IPS DF 4.7 (cell line): ENCODE measurements at regions not wholly inside any gene's neighbourhood (a gene's known extent, or its start where the extent isn't known, plus 50 kb on each side); places are given as distances from the start of the nearest gene placed in this dataset.
"Not testable (repeated sequence)": the region's sequence is repeated elsewhere in the genome, so short reads cannot be mapped to it uniquely, and the experiment has no call there.

Experiments
- DNase-seq: peaks from one replicate; pipeline ENCODE4 v3.0.0-alpha.2; 2013; ENCODE audit warnings: low spot score; ENCODE audit errors: extremely low read depth

DNA sequence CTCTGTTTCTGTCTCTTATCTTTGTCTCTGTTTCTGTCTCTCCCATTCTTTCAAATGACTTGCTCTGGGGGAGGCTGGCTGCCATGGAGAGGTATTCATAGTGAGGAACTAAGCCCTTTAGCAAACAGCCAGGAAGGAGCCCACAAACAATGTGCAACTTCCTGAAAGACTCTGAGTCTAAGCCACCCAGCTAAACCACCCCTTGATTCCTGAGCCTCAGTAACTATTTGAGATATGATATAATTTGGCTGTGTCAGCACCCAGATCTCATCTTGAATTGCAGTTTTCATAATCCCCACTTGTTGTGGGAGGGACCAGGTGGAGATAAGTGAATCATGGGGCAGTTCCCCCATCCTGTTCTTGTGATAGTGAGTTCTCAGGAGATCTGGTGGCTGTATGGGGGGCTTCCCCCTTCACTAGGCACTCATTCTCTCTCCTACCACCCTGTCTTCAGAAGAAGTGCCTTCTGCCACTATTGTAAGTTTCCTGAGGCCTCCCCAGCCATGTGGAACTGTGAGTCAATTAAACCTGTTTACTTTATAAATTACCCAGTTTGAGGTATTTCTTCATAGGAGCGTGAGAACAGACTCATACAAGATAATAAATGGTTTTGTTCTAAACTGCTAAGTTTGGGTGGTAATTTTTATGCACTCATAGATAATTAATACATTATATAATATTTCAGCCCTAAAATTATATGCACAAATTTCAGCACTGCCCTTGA is 121.2 kb upstream of the FOXP2 start:
- no peak for DNase-seq

DNA sequence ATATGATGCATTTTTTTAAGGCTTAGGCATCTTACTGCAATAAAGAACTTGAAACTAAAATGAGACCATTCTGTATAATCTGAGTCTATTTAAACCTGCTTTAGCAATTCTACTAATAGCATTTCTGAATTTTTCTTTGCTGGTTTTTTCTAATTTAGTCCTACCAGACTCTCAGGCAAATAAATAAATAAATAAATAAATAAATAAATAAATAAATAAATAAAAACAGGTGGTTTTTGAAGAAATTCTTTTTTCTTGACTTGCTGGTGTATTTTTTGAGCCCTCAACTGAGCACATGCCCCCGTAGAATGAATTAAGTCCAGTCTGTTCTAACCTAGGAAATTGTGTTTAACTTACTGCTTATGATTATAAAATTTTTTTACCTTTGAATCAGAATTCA is 134.7 kb upstream of the FOXP2 start:
- DNase-seq: no peak

DNA sequence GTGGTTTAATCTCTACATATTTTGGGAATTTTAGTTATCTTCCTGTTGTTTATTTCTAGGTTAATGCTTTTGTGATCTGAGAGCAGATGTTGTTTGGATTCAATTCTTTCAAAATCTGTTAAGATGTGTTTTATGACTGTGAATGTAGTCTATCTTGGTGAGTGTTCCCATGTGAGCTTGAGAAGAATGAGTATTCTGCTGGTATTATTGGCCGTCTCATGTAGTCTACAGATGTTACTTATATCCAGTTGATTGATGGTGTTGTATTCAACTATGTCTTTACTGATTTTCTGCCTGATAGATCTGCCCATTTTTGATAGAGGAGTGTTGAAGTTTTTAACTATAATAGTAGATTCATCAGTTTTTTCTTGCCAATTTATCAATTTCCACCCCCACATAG is 141.4 kb upstream of the FOXP2 start:
- DNase-seq: no peak

DNA sequence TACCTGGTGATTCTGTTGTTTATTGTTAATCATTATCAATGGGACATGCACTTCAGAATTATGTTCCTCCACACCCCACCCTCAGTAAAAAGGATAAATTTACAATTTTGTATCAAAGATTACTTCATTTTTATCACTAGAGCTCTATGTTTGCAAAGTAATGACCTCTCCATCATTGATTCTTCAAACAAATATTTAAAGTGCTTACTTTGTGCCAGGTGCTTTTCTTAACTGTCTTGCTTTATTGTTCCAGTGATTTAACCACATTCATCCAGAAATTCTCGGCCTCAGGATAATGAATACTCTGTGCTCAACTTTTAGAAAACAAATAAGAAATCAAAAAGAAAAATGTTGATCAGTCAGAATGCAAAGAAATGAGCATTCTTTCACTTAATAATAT is 144.9 kb upstream of the FOXP2 start:
- no peak for DNase-seq

DNA sequence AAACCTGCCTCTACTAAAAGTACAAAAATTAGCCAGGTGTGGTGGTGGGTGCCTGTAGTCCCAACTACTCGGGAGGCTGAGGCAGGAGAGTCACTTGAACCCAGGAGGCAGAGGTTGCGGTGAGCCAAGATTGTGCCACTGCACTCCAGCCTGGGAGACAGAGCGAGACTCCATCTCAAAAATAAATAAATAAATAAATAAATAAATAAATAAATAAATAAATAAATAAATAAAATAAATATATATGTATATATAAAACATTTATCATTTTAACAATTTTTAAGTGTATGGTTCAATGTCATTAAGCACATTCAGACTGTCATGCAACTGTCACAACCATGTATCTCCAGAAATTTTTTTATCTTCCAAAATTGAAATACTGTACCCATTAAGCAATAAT is 147.1 kb upstream of the FOXP2 start:
- DNase-seq: not testable (repeated sequence)

DNA sequence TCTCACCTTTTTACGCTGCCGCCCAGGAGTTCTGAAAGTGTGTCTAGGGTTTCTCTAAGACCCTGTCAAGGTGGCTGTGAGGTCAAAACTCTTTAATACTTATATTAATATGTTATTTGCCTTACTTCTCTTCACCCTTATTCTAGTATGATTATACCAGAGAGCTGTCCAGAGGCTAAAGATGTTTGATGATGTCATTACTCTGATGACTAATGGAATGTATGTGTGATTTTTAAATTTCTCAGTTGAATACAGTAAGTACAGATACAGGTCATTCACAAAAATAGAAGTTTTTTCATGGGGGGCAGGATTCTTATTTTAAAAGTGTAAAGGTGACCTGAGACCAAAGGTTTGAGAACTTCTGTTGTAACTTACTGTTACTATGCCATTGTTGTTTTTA is 150.6 kb upstream of the FOXP2 start:
- no peak for DNase-seq

DNA sequence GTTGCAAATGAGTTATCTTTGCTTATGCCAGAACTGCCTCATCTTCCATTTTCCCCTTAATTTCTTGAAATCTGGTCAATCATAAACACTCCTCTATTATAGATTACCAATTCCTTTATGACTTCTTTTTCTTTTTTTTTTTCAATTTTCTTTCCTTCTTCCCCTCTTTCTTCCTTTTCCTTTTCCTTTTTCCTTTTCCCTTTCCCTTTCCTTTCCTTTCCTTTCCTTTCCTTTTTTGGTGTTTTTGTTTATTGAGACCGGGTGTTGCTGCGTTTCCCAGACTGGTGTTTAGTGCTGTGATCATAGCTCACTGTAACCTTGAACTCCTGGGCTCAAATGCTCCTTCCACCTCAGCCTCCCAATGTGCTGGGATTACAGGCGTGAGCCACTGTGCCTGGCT is 151.4 kb upstream of the FOXP2 start:
- DNase-seq: no peak

DNA sequence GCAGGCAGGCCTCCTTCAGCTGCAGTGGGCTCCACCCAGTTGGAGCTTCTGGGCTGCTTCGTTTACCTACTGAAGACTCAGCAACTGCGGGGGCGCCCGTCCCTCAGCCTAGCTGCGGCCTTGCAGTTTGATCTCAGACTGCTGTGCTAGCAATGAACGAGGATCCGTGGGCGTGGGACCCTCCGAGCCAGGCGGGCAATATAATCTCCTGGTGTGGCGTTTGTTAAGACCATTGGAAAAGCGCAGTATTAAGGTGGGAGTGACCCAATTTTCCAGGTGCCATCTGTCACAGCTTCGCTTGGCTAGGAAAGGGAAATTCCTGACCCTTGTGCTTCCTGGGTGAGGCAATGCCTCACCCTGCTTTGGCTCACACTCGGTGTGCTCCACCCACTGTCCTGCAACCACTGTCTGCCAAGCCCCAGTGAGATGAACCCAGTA is 159.2 kb upstream of the FOXP2 start:
- no peak for DNase-seq

DNA sequence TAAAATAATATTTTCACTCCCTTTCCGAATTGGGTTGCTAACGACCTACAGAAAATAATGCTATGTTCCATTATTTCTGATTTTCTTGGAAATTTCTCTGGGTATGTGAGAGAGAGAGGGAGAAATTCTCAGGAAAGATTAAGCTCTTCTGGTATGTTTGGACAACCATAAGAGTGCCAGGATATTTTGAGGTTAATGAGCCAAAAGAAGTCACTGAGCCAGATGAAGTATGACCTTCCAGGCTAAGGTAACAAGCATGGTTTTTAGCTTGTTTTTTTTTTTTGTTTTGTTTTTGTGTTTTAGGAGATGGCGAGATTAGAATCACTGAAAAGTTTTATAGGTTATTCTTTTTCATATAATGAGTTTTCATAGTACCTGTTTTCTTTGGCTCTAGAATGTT is 171.0 kb upstream of the FOXP2 start:
- no peak for DNase-seq

DNA sequence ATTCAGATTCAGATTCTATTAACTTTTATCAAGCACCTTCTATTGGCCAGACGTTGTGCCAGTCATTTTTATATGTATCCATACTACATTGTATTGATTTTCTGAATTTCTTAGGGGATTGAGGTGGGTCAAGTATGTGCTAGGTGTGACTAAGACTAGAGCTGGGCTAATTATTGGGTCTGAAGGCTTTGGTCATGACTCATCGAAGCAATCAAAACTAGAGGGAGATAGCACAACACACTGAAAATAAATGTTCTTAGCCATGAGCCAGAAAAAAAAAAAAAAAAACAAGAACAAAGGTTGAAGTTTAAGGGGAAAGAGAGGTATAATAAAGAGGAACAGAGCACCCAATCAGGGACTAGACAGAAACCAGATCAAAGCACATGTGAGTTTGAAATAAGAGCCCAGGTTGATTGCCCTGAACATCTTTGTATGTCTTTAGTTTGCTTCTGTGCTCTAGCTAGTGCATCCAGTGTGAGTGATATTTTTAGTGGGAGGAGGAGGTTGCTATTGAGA is 171.6 kb upstream of the FOXP2 start:
- DNase-seq: no peak

DNA sequence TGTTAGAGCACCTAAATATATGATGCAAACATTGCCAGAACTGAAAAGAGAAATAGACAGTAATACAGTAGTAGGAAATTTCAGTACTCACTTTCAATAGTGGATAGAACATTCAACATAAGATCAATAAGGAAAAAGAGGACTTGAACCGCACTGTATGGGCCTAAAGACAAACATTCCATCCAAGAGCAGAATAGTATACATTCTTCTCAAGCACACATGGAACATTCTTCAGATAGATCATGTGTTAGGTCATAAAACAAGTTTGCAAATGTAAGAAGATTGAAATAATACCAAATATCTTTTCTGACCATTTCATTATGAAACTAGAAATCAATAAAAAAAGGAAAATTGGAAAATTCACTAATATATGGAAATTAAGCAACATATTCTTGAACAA is 185.4 kb upstream of the FOXP2 start:
- DNase-seq: no peak

DNA sequence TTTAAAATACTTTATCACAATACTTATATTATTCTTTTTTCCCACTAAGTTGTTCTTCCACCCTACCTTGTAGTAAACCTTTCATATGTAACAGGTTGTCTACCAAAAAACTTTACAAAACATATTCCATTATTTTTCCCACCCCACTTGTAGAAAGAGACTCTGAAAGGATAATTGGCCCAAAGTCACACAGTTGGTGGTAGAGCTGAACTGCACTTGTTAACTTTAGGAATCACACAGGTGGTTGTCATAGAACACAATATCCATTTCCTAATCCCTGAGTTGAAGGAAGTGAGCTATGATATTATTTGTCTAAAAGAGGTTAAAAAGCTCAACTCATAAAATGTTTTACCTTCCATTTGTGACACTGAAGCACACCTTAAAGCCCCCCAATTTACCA is 188.8 kb upstream of the FOXP2 start:
- DNase-seq: no peak

DNA sequence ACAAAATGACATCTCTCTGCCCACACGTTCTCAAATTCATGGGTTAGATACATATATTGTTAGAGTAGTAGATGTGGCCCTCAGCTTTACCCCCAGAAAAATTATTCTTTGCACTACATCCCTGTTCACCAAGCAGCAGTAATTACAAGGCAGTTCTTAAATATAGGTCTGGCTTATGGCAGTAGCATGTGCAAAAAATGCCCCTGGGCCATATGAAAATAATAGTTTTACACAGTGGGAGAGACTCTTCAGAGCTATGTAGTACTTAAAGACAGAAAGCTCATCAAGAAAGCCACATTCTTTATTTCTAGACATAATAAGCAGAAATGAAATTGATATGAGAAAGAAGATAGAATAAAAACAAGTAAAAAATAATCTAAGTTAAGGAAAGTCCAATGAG is 196.3 kb upstream of the FOXP2 start:
- DNase-seq: no peak

DNA sequence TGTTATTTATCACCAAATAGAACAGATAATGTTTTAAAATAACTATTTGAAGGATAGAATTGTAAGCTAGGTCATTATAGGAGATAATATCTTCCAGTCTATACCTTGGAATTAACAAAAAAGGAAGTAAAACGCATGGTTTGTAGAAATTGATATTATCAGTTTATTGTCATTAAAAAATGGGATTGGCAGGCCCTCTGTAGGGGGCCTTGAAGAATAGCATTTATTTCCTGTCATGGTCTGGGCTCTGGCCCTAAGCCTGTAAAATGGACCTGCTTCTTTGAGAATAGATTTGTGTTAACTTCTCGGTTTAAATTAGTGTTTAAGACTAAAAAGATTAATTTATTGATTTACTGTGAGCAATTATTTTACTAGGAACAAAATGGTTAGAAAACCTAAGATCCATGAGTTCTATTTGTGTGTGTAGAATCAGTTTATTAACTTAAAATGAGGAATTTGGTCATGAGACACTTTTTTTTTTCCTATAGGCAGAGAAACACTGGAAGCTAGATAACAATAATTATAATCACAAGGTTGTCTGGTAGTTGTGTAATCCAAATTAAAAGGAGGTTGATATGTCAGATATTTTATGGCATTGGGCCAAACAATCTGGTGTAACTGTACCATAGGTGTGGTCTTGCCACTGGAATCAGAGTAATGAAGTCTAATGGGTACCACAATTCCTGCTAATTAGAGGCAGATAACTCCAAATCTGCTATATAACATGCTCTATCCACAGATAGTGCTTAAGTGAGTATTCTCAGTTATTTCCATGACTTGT is 197.4 kb upstream of the FOXP2 start:
- DNase-seq: no peak

DNA sequence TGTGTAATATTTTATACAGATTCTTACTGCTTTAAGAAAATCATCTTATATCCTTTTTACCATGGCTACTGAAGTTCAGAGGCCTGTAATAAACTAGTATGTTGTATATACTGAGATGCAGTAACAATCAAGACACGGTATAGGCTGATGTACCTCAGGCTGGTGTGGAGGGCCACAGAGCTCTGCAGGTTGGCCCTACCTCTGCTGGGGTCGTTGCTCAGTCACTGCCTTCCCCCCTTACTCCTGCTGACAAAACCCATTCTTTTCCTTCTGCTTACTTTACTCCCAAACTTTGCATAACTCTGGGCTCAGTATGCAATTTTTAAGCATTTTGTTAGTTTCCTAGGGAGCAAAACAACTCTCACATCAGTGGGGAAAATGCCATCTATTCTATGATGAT is 200.1 kb upstream of the FOXP2 start:
- DNase-seq: no peak

DNA sequence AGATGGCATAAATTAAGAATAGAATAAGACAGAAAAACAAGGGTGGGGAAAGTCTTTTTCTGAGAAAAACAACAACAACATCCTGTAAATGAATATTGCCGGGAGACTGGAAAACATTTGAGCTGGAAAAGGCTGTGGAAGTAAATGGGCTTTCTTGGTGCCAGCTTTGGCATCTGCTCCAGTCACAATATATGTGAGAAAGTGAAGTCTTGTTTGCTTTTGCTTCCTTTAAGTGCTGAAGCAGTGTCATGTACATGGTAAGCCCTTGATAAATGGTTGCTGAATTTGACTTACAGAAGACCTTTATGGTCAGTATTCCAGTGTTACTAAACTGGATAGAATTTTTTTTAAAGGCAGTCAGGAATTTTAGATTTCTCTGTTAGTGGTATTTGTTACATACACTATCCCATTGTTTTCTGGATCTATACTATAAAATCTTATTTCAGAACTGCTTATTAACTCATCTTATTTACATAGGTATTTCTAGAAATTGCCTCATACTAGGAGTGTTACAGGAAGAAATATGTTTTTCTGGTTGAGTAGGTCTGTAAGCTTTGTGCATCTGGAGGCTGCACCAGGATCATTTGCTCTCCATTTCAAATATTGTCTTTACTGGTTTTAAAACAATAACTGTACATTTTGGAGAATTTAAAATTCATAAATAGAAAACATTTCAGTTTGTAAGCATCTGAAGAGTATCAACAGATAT is 201.7 kb upstream of the FOXP2 start:
- no peak for DNase-seq

DNA sequence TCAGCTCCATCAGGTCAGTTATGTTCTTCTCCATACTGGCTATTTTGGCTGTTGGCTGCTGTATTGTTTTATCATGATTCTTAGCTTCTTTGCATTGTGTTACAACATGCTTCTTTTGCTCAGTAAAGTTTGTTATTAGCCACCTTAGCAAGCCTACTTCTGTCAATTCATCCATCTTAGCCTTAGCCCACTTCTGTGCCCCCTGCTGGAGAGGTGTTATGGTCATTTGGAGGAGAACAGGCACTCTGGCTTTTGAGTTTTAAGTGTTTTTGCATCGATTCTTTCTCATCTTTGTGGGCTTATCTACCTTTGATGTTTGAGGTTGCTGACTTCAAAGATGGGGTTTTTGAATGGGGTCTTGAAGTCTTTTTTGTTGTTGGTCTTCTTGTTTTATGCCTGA is 204.6 kb upstream of the FOXP2 start:
- DNase-seq: no peak

DNA sequence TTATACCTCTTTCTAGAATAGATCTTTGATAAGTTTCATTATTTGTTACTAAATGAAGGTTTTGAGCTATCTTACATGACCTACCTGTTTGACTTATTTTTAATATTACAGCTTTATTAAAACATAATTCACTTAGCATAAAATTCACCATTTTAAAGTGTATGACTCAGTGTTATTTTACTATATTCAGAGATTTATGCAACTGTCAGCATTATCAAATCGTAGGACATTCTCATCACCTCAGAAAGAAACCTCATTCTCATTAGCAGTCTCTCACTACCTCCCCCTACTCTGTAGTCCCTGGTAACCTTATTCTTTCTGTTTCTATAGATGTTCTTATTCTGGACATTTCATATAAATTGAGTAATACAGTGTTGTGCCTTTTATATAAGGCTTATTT is 207.9 kb upstream of the FOXP2 start:
- DNase-seq: no peak

DNA sequence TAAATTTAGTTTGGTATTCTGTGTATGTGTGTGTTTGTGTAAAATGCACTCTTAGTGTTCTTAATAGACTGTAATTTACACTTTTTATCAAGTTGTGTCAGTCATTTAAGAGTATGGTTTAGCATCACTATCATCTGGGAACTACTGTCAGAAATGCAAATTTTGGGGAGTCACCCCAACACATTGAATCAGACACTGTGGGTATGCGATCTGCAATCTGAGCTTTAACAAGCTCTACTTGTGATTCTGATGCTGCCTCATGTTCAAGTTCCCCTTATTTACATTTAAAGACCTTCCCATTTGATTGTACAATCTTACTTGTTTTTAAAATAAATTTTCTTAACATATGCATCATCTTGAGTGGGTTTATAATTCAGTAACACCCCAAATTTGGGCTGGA is 218.1 kb upstream of the FOXP2 start:
- DNase-seq: no peak

DNA sequence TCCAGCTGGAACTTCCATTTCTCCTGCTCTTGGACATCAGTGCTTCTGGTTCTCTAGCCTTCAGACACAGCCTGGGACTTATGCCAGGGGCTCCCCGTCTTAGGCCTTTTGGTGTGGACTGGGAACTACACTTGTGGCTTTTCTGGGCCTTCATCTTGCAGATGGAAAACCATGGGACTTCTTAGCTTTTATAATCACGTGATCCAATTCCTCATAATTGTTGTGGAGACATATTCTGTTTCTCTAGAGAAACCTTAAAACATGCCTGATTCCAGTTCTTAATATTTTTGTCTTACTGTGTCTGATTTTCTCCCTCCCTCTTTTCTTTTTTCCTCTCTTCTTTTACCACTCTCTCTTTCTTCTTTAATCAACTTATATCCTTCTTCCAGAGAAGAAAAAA is 224.2 kb upstream of the FOXP2 start:
- no peak for DNase-seq

DNA sequence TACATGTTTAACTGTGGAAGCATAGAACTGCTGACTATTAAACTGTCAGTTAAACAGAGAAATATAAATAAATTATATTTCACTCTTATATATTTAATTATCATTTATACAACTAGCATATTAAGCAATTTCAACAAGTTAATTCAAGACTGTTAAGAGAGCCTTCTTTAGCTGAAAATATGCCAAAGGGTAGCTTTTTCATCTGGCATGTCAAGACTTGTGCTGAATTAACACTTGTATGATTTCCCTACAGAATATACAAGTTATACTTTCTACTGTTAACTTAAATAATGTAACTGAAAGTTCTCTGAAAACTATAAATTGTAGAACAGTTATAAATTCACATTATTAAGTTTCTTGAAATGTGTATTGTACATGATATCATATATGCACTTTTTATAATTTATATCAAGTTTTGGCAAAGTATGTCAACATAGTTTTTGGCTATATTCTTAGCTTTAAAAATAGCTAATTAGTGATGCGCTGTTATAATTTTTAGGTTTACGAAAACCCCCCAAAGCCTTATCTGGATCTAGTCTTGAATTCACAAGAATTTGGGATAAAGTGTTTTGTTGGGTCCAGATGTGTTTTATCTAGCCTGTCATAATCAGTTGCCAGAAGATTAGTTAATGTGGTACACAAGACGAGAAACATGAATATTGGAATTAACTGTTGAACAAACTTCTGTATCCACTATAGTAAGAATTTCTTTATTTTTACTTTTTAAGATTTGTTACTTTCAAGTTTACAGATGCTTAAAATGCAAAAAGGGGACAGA is 231.1 kb upstream of the FOXP2 start:
- no peak for DNase-seq

DNA sequence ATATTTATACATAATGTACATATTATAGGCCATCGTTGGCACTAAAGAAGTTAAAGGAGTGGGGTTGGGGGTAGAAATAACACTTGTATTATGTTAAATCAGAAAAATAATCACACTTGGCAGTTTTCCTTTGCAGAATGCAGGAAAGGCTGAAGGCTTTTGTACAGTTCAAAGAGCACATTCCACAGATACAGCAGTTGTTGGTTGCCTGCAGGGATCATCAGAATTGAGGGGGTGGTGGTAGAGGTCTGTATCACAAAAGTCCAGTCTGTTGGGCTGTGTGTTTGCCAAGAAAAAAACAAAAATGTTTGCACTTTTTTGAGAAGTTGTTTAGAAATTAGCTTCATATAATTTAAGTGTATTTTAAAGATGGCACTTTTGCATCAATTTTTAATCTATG is 231.8 kb upstream of the FOXP2 start:
- no peak for DNase-seq
